ENCODE measurements at regions not wholly inside any gene's neighbourhood (a gene's known extent, or its start where the extent isn't known, plus 50 kb on each side); places are given as distances from the start of the nearest gene placed in this dataset.

GRCh38 chr4:165682611-165683010, 190.4 kb upstream of the TLL1 start:
- Histone ChIP-seq H3K27me3 (no peaks in the 10 kb centered on the region), H3K4me1 (peaks cover 0 to 8% (median 0%) of the 10 kb centered on the region in 3 donors), H3K36me3 (no peaks in the 10 kb centered on the region), H3K4me3 (no peak overlapping the region), H3K9me3 (no peaks in the 10 kb centered on the region), H3K27ac (no peak overlapping the region)
- TF ChIP-seq CTCF (IDR thresholded peaks at IDR 0.05) = no peak
- DNase-seq (no peak), FAIRE-seq (no peak), ATAC-seq (no peak)
- intact Hi-C loops (cut with DNase I) = no loop called here
- 0% methylated on average over 1 of the region's 1 CpG for WGBS, 2 donors

- intact Hi-C loops (cut with DNase I) = no loop called here
- H3K4me3 ChIP-seq = no peak overlapping the region
- no peak overlapping the region for H3K27ac ChIP-seq
- ATAC-seq = no peak
- H3K36me3 ChIP-seq = no peaks in the 10 kb centered on the region
- no peaks in the 10 kb centered on the region for H3K9me3 ChIP-seq
- H3K4me1 ChIP-seq = no peaks in the 10 kb centered on the region
- H3K27me3 ChIP-seq = no peaks in the 10 kb centered on the region
- 82 to 89% methylated on average over 7 of the region's 7 CpGs for WGBS, 2 donors
- no peak for TF ChIP-seq CTCF (IDR thresholded peaks at IDR 0.05)
- no peak for FAIRE-seq
- DNase-seq = no peak
Measured at GRCh38 chr4:165684177-165684805, 188.7 kb upstream of the TLL1 start.

GRCh38 chr4:165686756-165687155, 186.3 kb upstream of the TLL1 start:
- Histone ChIP-seq H3K27me3 (no peaks in the 10 kb centered on the region), H3K9me3 (no peaks in the 10 kb centered on the region), H3K4me1 (no peaks in the 10 kb centered on the region), H3K36me3 (no peaks in the 10 kb centered on the region), H3K4me3 (no peak overlapping the region), H3K27ac (no peak overlapping the region)
- no peak for FAIRE-seq
- intact Hi-C loops (cut with DNase I) = no loop called here
- TF ChIP-seq CTCF (IDR thresholded peaks at IDR 0.05) = no peak
- no peak for DNase-seq
- 93 to 97% methylated on average over 3 of the region's 3 CpGs for WGBS, 2 donors
- ATAC-seq = no peak

DNA sequence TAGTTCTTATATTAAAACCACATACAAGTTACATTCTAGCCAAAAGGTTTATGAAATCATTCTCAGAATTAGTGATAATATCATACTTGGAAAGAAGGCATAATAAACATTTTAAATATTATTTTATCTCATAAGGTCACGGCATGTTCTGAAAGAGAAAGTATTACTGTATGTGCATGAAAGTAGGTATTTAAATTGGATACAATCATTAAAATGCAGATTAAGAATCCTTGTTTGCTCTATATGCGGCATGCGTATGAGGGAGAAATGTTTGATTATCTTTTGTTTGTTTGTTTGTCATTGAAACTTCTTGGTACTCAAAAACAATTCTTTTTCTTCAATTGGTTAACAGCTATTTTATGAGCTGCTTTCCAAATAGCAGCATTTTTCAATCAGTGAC, 183.9 kb upstream of the TLL1 start:
- no peak for DNase-seq
- no peaks in the 10 kb centered on the region for H3K9me3 ChIP-seq

More for the DNA sequence above, 183.9 kb upstream of the TLL1 start:
- Histone ChIP-seq H3K4me1 (no peaks in the 10 kb centered on the region), H3K4me3 (no peak overlapping the region), H3K27ac (no peak overlapping the region), H3K27me3 (no peaks in the 10 kb centered on the region), H3K36me3 (no peaks in the 10 kb centered on the region)
- intact Hi-C loops (cut with DNase I) = no loop called here
- no peak for FAIRE-seq
- ATAC-seq = no peak
- 84 to 93% methylated on average over 3 of the region's 3 CpGs for WGBS, 2 donors
- no peak for TF ChIP-seq CTCF (IDR thresholded peaks at IDR 0.05)

All from pancreas (tissue), 10 donors.